HCT116 (cell line): ENCODE measurements at regions not wholly inside any gene's neighbourhood (a gene's known extent, or its start where the extent isn't known, plus 50 kb on each side); places are given as distances from the start of the nearest gene placed in this dataset.

ENCODE experiments used
- ATAC-seq: fragments of 200-7000 bp; cut with Tn5 transposase; 2 replicates; pipeline ENCODE4 v1.9.1; 2020; ENCODE audit warnings: mild to moderate bottlenecking, moderate library complexity
- BruUV-seq: library from RNA; stranded (reverse); fragments of 400-500 nt; replicated peaks from 2 replicates; lab custom pipeline; 2021; lab: Mats Ljungman, UMichigan
- CTCF ChIA-PET: fragments of 300-600 bp; sonication (Branson Sonifier 250); formaldehyde crosslinking; loops from one replicate; lab custom pipeline; 2021; ENCODE audit warnings: antibody characterized with exemption; lab: Charles Lee
- POLR2A ChIA-PET: fragments of 300-600, 350-600 bp; sonication (Branson Sonifier 250); formaldehyde crosslinking; loops from one replicate; lab custom pipeline; 2021; ENCODE audit warnings: antibody characterized with exemption; lab: Charles Lee
- RAD21 ChIA-PET, 2 experiments: fragments of 300-600 bp; sonication (Branson Sonifier 250); formaldehyde crosslinking; loops; one replicate each; lab custom pipeline; 2023; ENCODE audit warnings: low total read pairs in 2 of 2; ENCODE audit not compliant: uncharacterized antibody in 2 of 2, unreplicated experiment in 2 of 2, low non-redundant PET in 1 of 2; lab: Charles Lee
- DNase-seq: peaks from one replicate; pipeline ENCODE4 v3.0.0-alpha.2; 2010; ENCODE audit warnings: low read depth, low spot score
- H2AFZ ChIP-seq: fragments of 200-600 bp; shearing (Covaris generic), sonication (generic); 2 replicates; pipeline ENCODE4 v1.6.1; 2017; ENCODE audit warnings: low read depth, mixed run types, mixed read lengths, antibody characterized with exemption, low read length; ENCODE audit not compliant: poor library complexity, severe bottlenecking
- H3K27ac ChIP-seq: 2 replicates; pipeline ENCODE4 v1.5.1; 2012; ENCODE audit warnings: low read depth, low read length
- H3K27me3 ChIP-seq: fragments of 200-600 bp; sonication (generic); 2 replicates; pipeline ENCODE4 v1.6.1; 2016; ENCODE audit warnings: mixed run types, low read length, mixed read lengths; ENCODE audit not compliant: insufficient read depth
- H3K36me3 ChIP-seq, 2 experiments: fragments of 200-500 bp in 1 of 2; fragments of 200-600 bp in 1 of 2; sonication (Bioruptor generic) in 1 of 2; sonication (generic) in 1 of 2; 2 replicates each; pipeline versions ENCODE4 v1.5.1 to v1.6.1; 2014 to 2016; ENCODE audit warnings: low read length in 2 of 2, inconsistent platforms in 1 of 2, mixed read lengths in 1 of 2, mixed run types in 1 of 2; ENCODE audit not compliant: insufficient read depth in 2 of 2, control insufficient read depth in 1 of 2
- H3K4me1 ChIP-seq, 2 experiments: fragments of 200-600 bp in 1 of 2; sonication (generic) in 1 of 2; 2 replicates each; pipeline versions ENCODE4 v1.5.1 to v1.6.1; 2012 to 2017; ENCODE audit warnings: low read length in 2 of 2, inconsistent platforms in 1 of 2, mild to moderate bottlenecking in 1 of 2, mixed read lengths in 1 of 2, mixed run types in 1 of 2, moderate library complexity in 1 of 2; ENCODE audit not compliant: insufficient read depth in 2 of 2, control insufficient read depth in 1 of 2
- H3K4me2 ChIP-seq: fragments of 200-600 bp; sonication (generic); 2 replicates; pipeline ENCODE4 v1.6.1; 2017; ENCODE audit warnings: mixed run types, low read length, mixed read lengths
- H3K4me3 ChIP-seq, 2 experiments: fragments of 200-600 bp in 1 of 2; sonication (generic) in 1 of 2; replicated peaks in 1 of 2; 2 replicates each; pipeline ENCODE4 v1.5.1; 2011 to 2016; ENCODE audit warnings: low read length in 2 of 2, control low read depth in 1 of 2, low read depth in 1 of 2, mild to moderate bottlenecking in 1 of 2, mixed read lengths in 1 of 2, mixed run types in 1 of 2
- H3K79me2 ChIP-seq: fragments of 200-600 bp; sonication (generic); 2 replicates; pipeline ENCODE4 v1.6.1; 2017; ENCODE audit warnings: mild to moderate bottlenecking, mixed run types, low read length, moderate library complexity, mixed read lengths; ENCODE audit not compliant: insufficient read depth
- H3K9ac ChIP-seq: fragments of 200-600 bp; sonication (generic); 2 replicates; pipeline ENCODE4 v1.6.1; 2016; ENCODE audit warnings: low read length, mixed read lengths
- H3K9me2 ChIP-seq: fragments of 200-600 bp; sonication (generic), shearing (Covaris generic); 2 replicates; pipeline ENCODE4 v1.6.1; 2017; ENCODE audit warnings: mixed run types, mild to moderate bottlenecking, moderate library complexity; ENCODE audit not compliant: insufficient read depth
- H3K9me3 ChIP-seq, 2 experiments: fragments of 200-500 bp in 1 of 2; fragments of 200-600 bp in 1 of 2; sonication (Bioruptor generic) in 1 of 2; sonication (generic) in 1 of 2; 2 replicates each; pipeline ENCODE4 v1.6.1; 2014 to 2017; ENCODE audit warnings: low read length in 2 of 2, mixed read lengths in 2 of 2, inconsistent platforms in 1 of 2, low read depth in 1 of 2, mild to moderate bottlenecking in 1 of 2, mixed run types in 1 of 2, moderate library complexity in 1 of 2; ENCODE audit not compliant: control insufficient read depth in 1 of 2, insufficient read depth in 1 of 2
- H4K20me1 ChIP-seq: fragments of 200-600 bp; sonication (generic), shearing (Covaris generic); 2 replicates; pipeline ENCODE4 v1.6.1; 2017; ENCODE audit warnings: mixed run types, mild to moderate bottlenecking, moderate library complexity; ENCODE audit not compliant: insufficient read depth
- ATF3 ChIP-seq: IDR thresholded peaks from 2 replicates; pipeline ENCODE4 v1.6.1; 2012
- CBX3 ChIP-seq: IDR thresholded peaks from 2 replicates; pipeline ENCODE4 v1.6.1; 2012; ENCODE audit warnings: low read depth
- CEBPB ChIP-seq: IDR thresholded peaks from 2 replicates; pipeline ENCODE4 v1.6.1; 2012; ENCODE audit warnings: low read depth
- EGR1 ChIP-seq: IDR thresholded peaks from 2 replicates; pipeline ENCODE4 v1.6.1; 2012; ENCODE audit warnings: low read depth
- ELF1 ChIP-seq: IDR thresholded peaks from 2 replicates; pipeline ENCODE4 v1.6.1; 2012; ENCODE audit warnings: low read depth, borderline replicate concordance
- EZH2 ChIP-seq: fragments of 200-600 bp; sonication (generic); IDR thresholded peaks from 2 replicates; pipeline ENCODE4 v1.6.1; 2017; ENCODE audit warnings: antibody characterized with exemption, mixed run types
- EZH2phosphoT487 ChIP-seq: fragments of 200-600 bp; IDR thresholded peaks from 2 replicates; pipeline ENCODE4 v1.6.1; 2018; ENCODE audit warnings: antibody characterized with exemption, borderline replicate concordance
- FOSL1 ChIP-seq: IDR thresholded peaks from 2 replicates; pipeline ENCODE4 v1.6.1; 2012; ENCODE audit warnings: low read depth
- JUND ChIP-seq: IDR thresholded peaks from 2 replicates; pipeline ENCODE4 v1.6.1; 2012
- POLR2A ChIP-seq: IDR thresholded peaks from 2 replicates; pipeline ENCODE4 v1.7.0; 2011; ENCODE audit warnings: borderline replicate concordance; ENCODE audit not compliant: insufficient read depth, insufficient read length; ENCODE audit errors: extremely low read depth
- POLR2AphosphoS5 ChIP-seq: IDR thresholded peaks from 2 replicates; pipeline ENCODE4 v1.6.1; 2011; ENCODE audit warnings: mild to moderate bottlenecking, low read depth, low read length, moderate library complexity
- SIN3A ChIP-seq: IDR thresholded peaks from 2 replicates; pipeline ENCODE4 v1.6.1; 2012; ENCODE audit warnings: low read depth
- SP1 ChIP-seq: IDR thresholded peaks from 2 replicates; pipeline ENCODE4 v1.6.1; 2012; ENCODE audit warnings: low read depth
- SRF ChIP-seq: IDR thresholded peaks from 2 replicates; pipeline ENCODE4 v1.6.1; 2012; ENCODE audit warnings: low read depth
- TCF7L2 ChIP-seq: IDR thresholded peaks from 2 replicates; pipeline ENCODE4 v1.7.0; 2011; ENCODE audit warnings: borderline replicate concordance, inconsistent platforms; ENCODE audit not compliant: insufficient read depth, insufficient read length; ENCODE audit errors: extremely low read depth
- YY1 ChIP-seq: IDR thresholded peaks from 2 replicates; pipeline ENCODE4 v1.6.1; 2011; ENCODE audit warnings: low read length, low read depth, moderate library complexity, mild to moderate bottlenecking; ENCODE audit not compliant: insufficient replicate concordance; ENCODE audit errors: extremely low read depth
- ZFX ChIP-seq: fragments of 450-650 bp; IDR thresholded peaks from 2 replicates; pipeline ENCODE4 v1.6.1; 2017
- ZNF274 ChIP-seq: fragments of 200-500 bp; sonication (Bioruptor generic); IDR thresholded peaks from 2 replicates; pipeline ENCODE4 v1.6.1; 2014; ENCODE audit warnings: mild to moderate bottlenecking, low read depth, low read length, inconsistent platforms
- intact Hi-C: fragments of 100-400 bp; cut with micrococcal nuclease; formaldehyde crosslinking; loops from 2 replicates; pipeline ENCODE4 v1.10.0; 2022
- TF ChIP-seq, protein P1 (sequence below): IDR thresholded peaks from 2 replicates; pipeline ENCODE4 v1.6.1; 2012; ENCODE audit warnings: low read depth
- TF ChIP-seq, protein P2 (sequence below): IDR thresholded peaks from 2 replicates; pipeline ENCODE4 v1.6.1; 2012

- TF ChIP-seq ATF3 = no peak
- no peak for TF ChIP-seq EZH2phosphoT487
- no peak for TF ChIP-seq TCF7L2
- TF ChIP-seq ELF1 = no peak
- no peak for TF ChIP-seq CBX3
- TF ChIP-seq FOSL1 = no peak
Measured at GRCh38 chr16:75804368-75804767, 78.1 kb upstream of the CPHXL start (continued).

DNA sequence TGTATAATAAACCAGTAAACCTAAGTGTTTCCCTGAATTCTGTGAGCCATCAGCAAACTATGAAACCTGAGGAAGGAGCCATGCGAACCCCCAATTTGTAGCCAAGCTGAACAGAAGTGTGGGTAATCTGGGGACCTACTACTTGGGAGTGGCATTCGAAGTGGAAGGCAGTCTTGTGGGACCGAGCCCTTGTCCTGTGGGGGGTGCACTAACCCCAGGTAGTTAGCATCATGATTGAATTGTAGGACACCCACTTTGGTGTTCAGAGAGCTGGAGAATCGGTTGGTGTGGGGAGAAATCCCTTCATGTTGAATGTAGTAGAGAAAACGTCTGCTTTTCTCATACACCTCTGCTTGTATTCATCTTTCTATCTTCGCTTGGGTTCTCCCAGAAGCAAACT, 79.7 kb upstream of the CPHXL start:
- intact Hi-C loops = loop anchor here (10.0 kb wide), 1 partner anchor 829 kb away; no protein-coding TSS in a partner anchor
- H2AFZ ChIP-seq = no peak overlapping the region
- no peak overlapping the region for H3K4me3 ChIP-seq
- H3K27ac ChIP-seq = no peak overlapping the region
- H4K20me1 ChIP-seq = no peaks in the 10 kb centered on the region
- H3K27me3 ChIP-seq = peaks cover 15% of the 10 kb centered on the region
- RAD21 ChIA-PET = no interaction called here
- DNase-seq (no peak), ATAC-seq (no peak)
- H3K4me1 ChIP-seq = no peaks in the 10 kb centered on the region
- no peaks in the 10 kb centered on the region for H3K9me2 ChIP-seq
- TF ChIP-seq, protein P1, sequence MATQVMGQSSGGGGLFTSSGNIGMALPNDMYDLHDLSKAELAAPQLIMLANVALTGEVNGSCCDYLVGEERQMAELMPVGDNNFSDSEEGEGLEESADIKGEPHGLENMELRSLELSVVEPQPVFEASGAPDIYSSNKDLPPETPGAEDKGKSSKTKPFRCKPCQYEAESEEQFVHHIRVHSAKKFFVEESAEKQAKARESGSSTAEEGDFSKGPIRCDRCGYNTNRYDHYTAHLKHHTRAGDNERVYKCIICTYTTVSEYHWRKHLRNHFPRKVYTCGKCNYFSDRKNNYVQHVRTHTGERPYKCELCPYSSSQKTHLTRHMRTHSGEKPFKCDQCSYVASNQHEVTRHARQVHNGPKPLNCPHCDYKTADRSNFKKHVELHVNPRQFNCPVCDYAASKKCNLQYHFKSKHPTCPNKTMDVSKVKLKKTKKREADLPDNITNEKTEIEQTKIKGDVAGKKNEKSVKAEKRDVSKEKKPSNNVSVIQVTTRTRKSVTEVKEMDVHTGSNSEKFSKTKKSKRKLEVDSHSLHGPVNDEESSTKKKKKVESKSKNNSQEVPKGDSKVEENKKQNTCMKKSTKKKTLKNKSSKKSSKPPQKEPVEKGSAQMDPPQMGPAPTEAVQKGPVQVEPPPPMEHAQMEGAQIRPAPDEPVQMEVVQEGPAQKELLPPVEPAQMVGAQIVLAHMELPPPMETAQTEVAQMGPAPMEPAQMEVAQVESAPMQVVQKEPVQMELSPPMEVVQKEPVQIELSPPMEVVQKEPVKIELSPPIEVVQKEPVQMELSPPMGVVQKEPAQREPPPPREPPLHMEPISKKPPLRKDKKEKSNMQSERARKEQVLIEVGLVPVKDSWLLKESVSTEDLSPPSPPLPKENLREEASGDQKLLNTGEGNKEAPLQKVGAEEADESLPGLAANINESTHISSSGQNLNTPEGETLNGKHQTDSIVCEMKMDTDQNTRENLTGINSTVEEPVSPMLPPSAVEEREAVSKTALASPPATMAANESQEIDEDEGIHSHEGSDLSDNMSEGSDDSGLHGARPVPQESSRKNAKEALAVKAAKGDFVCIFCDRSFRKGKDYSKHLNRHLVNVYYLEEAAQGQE = no peak
- TF ChIP-seq CEBPB (no peak), SRF (no peak), CBX3 (no peak), ZNF274 (no peak), FOSL1 (no peak), YY1 (no peak), SP1 (no peak), EZH2 (no peak), POLR2AphosphoS5 (no peak), POLR2A (no peak), ZFX (no peak), ELF1 (no peak), EGR1 (no peak), SIN3A (no peak), JUND (no peak)
- TF ChIP-seq, protein P2, sequence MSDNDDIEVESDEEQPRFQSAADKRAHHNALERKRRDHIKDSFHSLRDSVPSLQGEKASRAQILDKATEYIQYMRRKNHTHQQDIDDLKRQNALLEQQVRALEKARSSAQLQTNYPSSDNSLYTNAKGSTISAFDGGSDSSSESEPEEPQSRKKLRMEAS = no peak
- H3K4me2 ChIP-seq = no peak overlapping the region
- H3K9ac ChIP-seq = no peak overlapping the region
- H3K36me3 ChIP-seq = no peaks in the 10 kb centered on the region
- CTCF ChIA-PET = no interaction called here
- no peaks in the 10 kb centered on the region for H3K79me2 ChIP-seq
- H3K9me3 ChIP-seq = no peaks in the 10 kb centered on the region
- BruUV-seq = no TSS peak
- POLR2A ChIA-PET = no interaction called here
